ENCODE measurements at regions not wholly inside any gene's neighbourhood (a gene's known extent, or its start where the extent isn't known, plus 50 kb on each side); places are given as distances from the start of the nearest gene placed in this dataset.

- TF ChIP-seq TARDBP (IDR thresholded peaks at IDR 0.05) = no peak
- no peak for TF ChIP-seq SP1 (IDR thresholded peaks at IDR 0.05)
- no peak for TF ChIP-seq NFRKB (IDR thresholded peaks at IDR 0.05)
Measured at GRCh38 chr11:130634186-130634585, 185.7 kb downstream of the ADAMTS15 start.

Measured in HEK293T (cell line).